ENCODE measurements at regions not wholly inside any gene's neighbourhood (a gene's known extent, or its start where the extent isn't known, plus 50 kb on each side); places are given as distances from the start of the nearest gene placed in this dataset.

GRCh38 chr15:87133704-87134103 is 1054.0 kb downstream of the AGBL1 start:
- TF ChIP-seq POLR2AphosphoS5 (IDR thresholded peaks at IDR 0.05) (no peak), CTCF (IDR thresholded peaks at IDR 0.05 in 8 of 11, conservative IDR thresholded peaks at IDR 0.05 in 3 of 11) (no peak), POLR2A (IDR thresholded peaks at IDR 0.05) (no peak)
